ACC112 (cell line): ENCODE measurements at regions not wholly inside any gene's neighbourhood (a gene's known extent, or its start where the extent isn't known, plus 50 kb on each side); places are given as distances from the start of the nearest gene placed in this dataset.

ENCODE experiments used
- H2AFZ ChIP-seq: fragments of 200-600 bp; sonication (generic); one replicate; pipeline ENCODE4 v1.6.0; 2017; ENCODE audit warnings: antibody characterized with exemption, low read length; ENCODE audit not compliant: unreplicated experiment
- H3K27ac ChIP-seq: fragments of 200-600 bp; sonication (generic); 2 replicates; pipeline ENCODE4 v1.5.1; 2014; ENCODE audit warnings: low read depth, mild to moderate bottlenecking, antibody characterized with exemption, low read length, moderate library complexity
- H3K27me3 ChIP-seq: fragments of 200-600 bp; sonication (generic); 2 replicates; pipeline ENCODE4 v1.6.1; 2014; ENCODE audit warnings: mild to moderate bottlenecking, antibody characterized with exemption, low read length, moderate library complexity, mixed read lengths; ENCODE audit not compliant: insufficient read depth
- H3K36me3 ChIP-seq: fragments of 200-600 bp; sonication (generic); 2 replicates; pipeline ENCODE4 v1.6.1; 2016; ENCODE audit warnings: mild to moderate bottlenecking, antibody characterized with exemption, low read length, moderate library complexity, mixed read lengths; ENCODE audit not compliant: insufficient read depth
- H3K4me1 ChIP-seq: fragments of 200-600 bp; sonication (generic); one replicate; pipeline ENCODE4 v1.6.1; 2016; ENCODE audit warnings: low read length, mixed read lengths; ENCODE audit not compliant: insufficient read depth, unreplicated experiment, control insufficient read depth
- H3K4me3 ChIP-seq: fragments of 200-600 bp; sonication (generic); 2 replicates; pipeline ENCODE4 v1.5.1; 2014; ENCODE audit warnings: mild to moderate bottlenecking, low read depth, low read length
- H3K79me2 ChIP-seq: fragments of 200-600 bp; sonication (generic); one replicate; pipeline ENCODE4 v1.6.0; 2016; ENCODE audit warnings: low read length; ENCODE audit not compliant: control insufficient read depth, unreplicated experiment, insufficient read depth

GRCh38 chr12:115813256-115813655, 464.2 kb downstream of the MED13L start:
- Histone ChIP-seq H3K4me1 (no peaks in the 10 kb centered on the region), H3K4me3 (no peak overlapping the region), H3K27ac (no peak overlapping the region), H3K36me3 (no peaks in the 10 kb centered on the region), H3K27me3 (peaks cover 19% of the 10 kb centered on the region; the same call in 1 of the 2 replicates), H3K79me2 (no peaks in the 10 kb centered on the region), H2AFZ (no peak overlapping the region)

- Histone ChIP-seq H3K36me3 (no peaks in the 10 kb centered on the region), H3K79me2 (no peaks in the 10 kb centered on the region), H3K4me3 (no peak overlapping the region), H3K4me1 (no peaks in the 10 kb centered on the region), H3K27me3 (peaks cover 16% of the 10 kb centered on the region; the same call in 1 of the 2 replicates), H3K27ac (no peak overlapping the region), H2AFZ (no peak overlapping the region)
These were observed 465.6 kb downstream of the MED13L start for GRCh38 chr12:115811929-115812328.

GRCh38 chr12:115811045-115811444, 466.4 kb downstream of the MED13L start:
- Histone ChIP-seq H3K36me3 (no peaks in the 10 kb centered on the region), H3K4me1 (no peaks in the 10 kb centered on the region), H3K4me3 (no peak overlapping the region), H3K27me3 (peaks cover 12% of the 10 kb centered on the region; the same call in 1 of the 2 replicates), H3K27ac (no peak overlapping the region), H3K79me2 (no peaks in the 10 kb centered on the region), H2AFZ (no peak overlapping the region)

- no peak overlapping the region for H3K4me3 ChIP-seq
- no peaks in the 10 kb centered on the region for H3K4me1 ChIP-seq
- no peak overlapping the region for H3K27ac ChIP-seq
- H3K79me2 ChIP-seq, result no peaks in the 10 kb centered on the region
- no peaks in the 10 kb centered on the region for H3K36me3 ChIP-seq
- no peak overlapping the region for H2AFZ ChIP-seq
- peaks cover 12% of the 10 kb centered on the region; the same call in 1 of the 2 replicates for H3K27me3 ChIP-seq
These were observed 467.2 kb downstream of the MED13L start for GRCh38 chr12:115810122-115810901.

- no peak overlapping the region for H3K27ac ChIP-seq
- H2AFZ ChIP-seq, result no peak overlapping the region
- no peaks in the 10 kb centered on the region for H3K36me3 ChIP-seq
- H3K4me1 ChIP-seq, result no peaks in the 10 kb centered on the region
- no peaks in the 10 kb centered on the region for H3K79me2 ChIP-seq
- no peak overlapping the region for H3K4me3 ChIP-seq
- peaks cover 12% of the 10 kb centered on the region; the same call in 1 of the 2 replicates for H3K27me3 ChIP-seq
These were observed 471.5 kb downstream of the MED13L start for GRCh38 chr12:115806000-115806399.

- Histone ChIP-seq H3K79me2 (no peaks in the 10 kb centered on the region), H3K36me3 (no peaks in the 10 kb centered on the region), H3K27ac (no peak overlapping the region), H3K4me3 (no peak overlapping the region), H2AFZ (no peak overlapping the region), H3K27me3 (no peaks in the 10 kb centered on the region), H3K4me1 (no peaks in the 10 kb centered on the region)
These were observed 474.7 kb downstream of the MED13L start for GRCh38 chr12:115802767-115803166.

- H3K27me3 ChIP-seq, result no peaks in the 10 kb centered on the region
- H3K4me1 ChIP-seq, result no peaks in the 10 kb centered on the region
- H2AFZ ChIP-seq, result no peak overlapping the region
- H3K27ac ChIP-seq, result no peak overlapping the region
- no peak overlapping the region for H3K4me3 ChIP-seq
- H3K36me3 ChIP-seq, result no peaks in the 10 kb centered on the region
- H3K79me2 ChIP-seq, result no peaks in the 10 kb centered on the region
These were observed 475.6 kb downstream of the MED13L start for GRCh38 chr12:115801871-115802270.

- no peaks in the 10 kb centered on the region for H3K79me2 ChIP-seq
- no peaks in the 10 kb centered on the region for H3K4me1 ChIP-seq
- no peaks in the 10 kb centered on the region for H3K36me3 ChIP-seq
- no peak overlapping the region for H3K4me3 ChIP-seq
- no peak overlapping the region for H3K27ac ChIP-seq
- no peak overlapping the region for H2AFZ ChIP-seq
- H3K27me3 ChIP-seq, result no peaks in the 10 kb centered on the region
These were observed 477.9 kb downstream of the MED13L start for GRCh38 chr12:115799610-115800009.

- Histone ChIP-seq H2AFZ (no peak overlapping the region), H3K36me3 (no peaks in the 10 kb centered on the region), H3K79me2 (no peaks in the 10 kb centered on the region), H3K4me1 (no peaks in the 10 kb centered on the region), H3K27me3 (no peaks in the 10 kb centered on the region), H3K4me3 (no peak overlapping the region), H3K27ac (no peak overlapping the region)
These were observed 479.1 kb downstream of the MED13L start for GRCh38 chr12:115798309-115798917.

GRCh38 chr12:115794659-115795081, 482.8 kb downstream of the MED13L start:
- no peaks in the 10 kb centered on the region for H3K79me2 ChIP-seq
- H3K4me1 ChIP-seq, result no peaks in the 10 kb centered on the region
- no peak overlapping the region for H3K4me3 ChIP-seq
- no peaks in the 10 kb centered on the region for H3K36me3 ChIP-seq
- no peak overlapping the region for H2AFZ ChIP-seq
- H3K27ac ChIP-seq, result no peak overlapping the region
- H3K27me3 ChIP-seq, result no peaks in the 10 kb centered on the region

GRCh38 chr12:115791331-115791730, 486.2 kb downstream of the MED13L start:
- Histone ChIP-seq H2AFZ (no peak overlapping the region), H3K4me3 (no peak overlapping the region), H3K4me1 (no peaks in the 10 kb centered on the region), H3K79me2 (no peaks in the 10 kb centered on the region), H3K27me3 (no peaks in the 10 kb centered on the region), H3K36me3 (no peaks in the 10 kb centered on the region), H3K27ac (no peak overlapping the region)
